Ishikawa (cell line): ENCODE measurements at regions not wholly inside any gene's neighbourhood (a gene's known extent, or its start where the extent isn't known, plus 50 kb on each side); places are given as distances from the start of the nearest gene placed in this dataset.

Experiments used
- CEBPB ChIP-seq: IDR thresholded peaks from 2 replicates; pipeline ENCODE4 v1.6.1; 2012
- CREB1 ChIP-seq: IDR thresholded peaks from 2 replicates; pipeline ENCODE4 v1.6.1; 2012; ENCODE audit warnings: low read depth
- EP300 ChIP-seq: IDR thresholded peaks from 2 replicates; pipeline ENCODE4 v1.6.1; 2012; ENCODE audit warnings: borderline replicate concordance
- RAD21 ChIP-seq: IDR thresholded peaks from 2 replicates; pipeline ENCODE4 v1.6.1; 2012; ENCODE audit warnings: low read depth
- REST ChIP-seq: IDR thresholded peaks from 2 replicates; pipeline ENCODE4 v1.6.1; 2012; ENCODE audit warnings: low read depth, mild to moderate bottlenecking
- TAF1 ChIP-seq: IDR thresholded peaks from 2 replicates; pipeline ENCODE4 v1.6.1; 2012; ENCODE audit warnings: low read depth, mild to moderate bottlenecking
- TEAD4 ChIP-seq: IDR thresholded peaks from 2 replicates; pipeline ENCODE4 v1.6.1; 2012
- USF1 ChIP-seq: IDR thresholded peaks from 2 replicates; pipeline ENCODE4 v1.6.1; 2012
- TF ChIP-seq, protein P1 (sequence below): IDR thresholded peaks from 2 replicates; pipeline ENCODE4 v1.6.1; 2012

- TF ChIP-seq TAF1 (no peak), CREB1 (no peak), REST (no peak), EP300 (no peak), USF1 (no peak), RAD21 (no peak), CEBPB (no peak), TEAD4 (no peak)
- TF ChIP-seq, protein P1, sequence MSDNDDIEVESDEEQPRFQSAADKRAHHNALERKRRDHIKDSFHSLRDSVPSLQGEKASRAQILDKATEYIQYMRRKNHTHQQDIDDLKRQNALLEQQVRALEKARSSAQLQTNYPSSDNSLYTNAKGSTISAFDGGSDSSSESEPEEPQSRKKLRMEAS = no peak
These were observed 340.1 kb upstream of the ZFHX3 start for GRCh38 chr16:73387979-73388378.
